GM12878 (cell line): ENCODE measurements at regions not wholly inside any gene's neighbourhood (a gene's known extent, or its start where the extent isn't known, plus 50 kb on each side); places are given as distances from the start of the nearest gene placed in this dataset.

Source experiments
- ATAC-seq: fragments of 200-7000 bp; cut with Tn5 transposase; 3 replicates; pipeline ENCODE4 v1.9.1; 2020; ENCODE audit warnings: mild to moderate bottlenecking, moderate library complexity
- BruUV-seq: library from RNA; stranded (reverse); fragments of 400-500 nt; replicated peaks from 2 replicates; lab custom pipeline; 2021; lab: Mats Ljungman, UMichigan
- CTCF ChIA-PET: fragments of 300-600 bp; sonication (Branson Sonifier 250); formaldehyde crosslinking; extraction: SDS; loops from one replicate; lab custom pipeline; 2021; ENCODE audit warnings: inconsistent platforms; lab: Yijun Ruan, JAX
- POLR2A ChIA-PET: fragments of 350-600 bp; formaldehyde crosslinking; extraction: SDS; loops from one replicate; lab custom pipeline; 2021; ENCODE audit warnings: inconsistent platforms; lab: Charles Lee
- RAD21 ChIA-PET: fragments of 300-600 bp; sonication (Branson Sonifier 250); formaldehyde crosslinking; loops from one replicate; lab custom pipeline; 2023; ENCODE audit warnings: antibody characterized with exemption; ENCODE audit not compliant: unreplicated experiment; lab: Charles Lee
- SMC1A ChIA-PET: fragments of 300-600 bp; sonication (Branson Sonifier 250); formaldehyde crosslinking; loops from one replicate; lab custom pipeline; 2023; ENCODE audit not compliant: unreplicated experiment, uncharacterized antibody; lab: Charles Lee
- DNase-seq: peaks from one replicate; pipeline ENCODE4 v3.0.0-alpha.2; 2011; ENCODE audit warnings: low read depth, low spot score
- FAIRE-seq: peaks from 3 replicates; lab custom pipeline; 2011; peaks lifted over from hg19 to GRCh38; lab: Jason Lieb, UNC
- H2AFZ ChIP-seq: 2 replicates; pipeline ENCODE4 v1.6.0; 2011; ENCODE audit warnings: low read depth, low read length, control low read depth; ENCODE audit not compliant: control insufficient read depth
- H3K27ac ChIP-seq: 2 replicates; pipeline ENCODE4 v1.5.1; 2011; ENCODE audit warnings: control low read depth; ENCODE audit not compliant: control insufficient read depth, insufficient read depth
- H3K27me3 ChIP-seq, 2 experiments: replicated peaks in 1 of 2; 2 replicates each; pipeline versions ENCODE4 v1.6.0 to v1.6.1; 2011; ENCODE audit warnings: low read length in 1 of 2; ENCODE audit not compliant: control insufficient read depth in 2 of 2, insufficient read depth in 2 of 2
- H3K36me3 ChIP-seq, 2 experiments: 2 replicates each; pipeline ENCODE4 v1.5.1; 2011; ENCODE audit warnings: low read length in 1 of 2; ENCODE audit not compliant: control insufficient read depth in 2 of 2, insufficient read depth in 2 of 2
- H3K4me1 ChIP-seq: 2 replicates; pipeline ENCODE4 v1.6.1; 2011; ENCODE audit warnings: mild to moderate bottlenecking, low read length, moderate library complexity, mixed read lengths; ENCODE audit not compliant: control insufficient read depth, insufficient read depth
- H3K4me2 ChIP-seq: 2 replicates; pipeline ENCODE4 v1.6.0; 2011; ENCODE audit warnings: control low read depth; ENCODE audit not compliant: control insufficient read depth, insufficient read depth
- H3K4me3 ChIP-seq: fragments of 200-600 bp; sonication (generic); 2 replicates; pipeline ENCODE4 v1.5.1; 2016
- H3K79me2 ChIP-seq: 2 replicates; pipeline ENCODE4 v1.6.0; 2011; ENCODE audit warnings: low read length; ENCODE audit not compliant: control insufficient read depth, insufficient read depth
- H3K9ac ChIP-seq: 2 replicates; pipeline ENCODE4 v1.8.0; 2011; ENCODE audit warnings: low read length, control low read depth, mixed read lengths; ENCODE audit not compliant: control insufficient read depth, insufficient read depth
- H3K9me3 ChIP-seq: replicated peaks from 3 replicates; pipeline ENCODE4 v1.5.1; 2011; ENCODE audit warnings: mild to moderate bottlenecking, low read length; ENCODE audit not compliant: control insufficient read depth, insufficient read depth
- H4K20me1 ChIP-seq: 2 replicates; pipeline ENCODE4 v1.6.0; 2011; ENCODE audit not compliant: control insufficient read depth, insufficient read depth
- ASH2L ChIP-seq: fragments of 300-600, 200-600 bp; sonication (generic); IDR thresholded peaks from 2 replicates; pipeline ENCODE4 v1.6.1; 2017; ENCODE audit warnings: low read depth, mild to moderate bottlenecking, borderline replicate concordance
- BHLHE40 ChIP-seq, 2 experiments: fragments of 450-650 bp in 1 of 2; IDR thresholded peaks; 2 replicates each; pipeline ENCODE4 v1.6.1; 2011 to 2017; ENCODE audit warnings: low read depth in 2 of 2, borderline replicate concordance in 1 of 2, improper control_type of control experiment in 1 of 2, low read length in 1 of 2, mild to moderate bottlenecking in 1 of 2
- EED ChIP-seq: sonication (generic); IDR thresholded peaks from 2 replicates; pipeline ENCODE4 v1.6.1; 2016; ENCODE audit warnings: antibody characterized with exemption, low read depth
- IRF4 ChIP-seq: IDR thresholded peaks from 2 replicates; pipeline ENCODE4 v1.6.1; 2011; ENCODE audit warnings: low read depth, low read length
- KDM1A ChIP-seq: fragments of 200-600 bp; sonication (generic); IDR thresholded peaks from 2 replicates; pipeline ENCODE4 v1.6.1; 2016; ENCODE audit warnings: borderline replicate concordance
- MEF2A ChIP-seq: IDR thresholded peaks from 2 replicates; pipeline ENCODE4 v1.6.1; 2011; ENCODE audit warnings: low read depth, mild to moderate bottlenecking, low read length, moderate library complexity; ENCODE audit not compliant: insufficient read depth
- MTA3 ChIP-seq: IDR thresholded peaks from 2 replicates; pipeline ENCODE4 v1.6.1; 2012; ENCODE audit warnings: low read length, inconsistent platforms, borderline replicate concordance
- PAX8 ChIP-seq: fragments of 450-650 bp; IDR thresholded peaks from 2 replicates; pipeline ENCODE4 v1.6.1; 2017; ENCODE audit warnings: mild to moderate bottlenecking, moderate library complexity
- RAD51 ChIP-seq: fragments of 450-650 bp; IDR thresholded peaks from 2 replicates; pipeline ENCODE4 v1.6.1; 2016; ENCODE audit warnings: moderate library complexity, mild to moderate bottlenecking, inconsistent platforms
- SMAD5 ChIP-seq: IDR thresholded peaks from 2 replicates; pipeline ENCODE4 v1.6.1; 2016; ENCODE audit warnings: antibody characterized with exemption, low read depth
- TBL1XR1 ChIP-seq: IDR thresholded peaks from 2 replicates; pipeline ENCODE4 v1.6.1; 2012; ENCODE audit warnings: low read depth, low read length, improper control_type of control experiment
- TCF12 ChIP-seq: IDR thresholded peaks from 2 replicates; pipeline ENCODE4 v1.6.1; 2011; ENCODE audit warnings: low read depth, mild to moderate bottlenecking, low read length
- ZNF207 ChIP-seq: fragments of 450-650 bp; IDR thresholded peaks from 2 replicates; pipeline ENCODE4 v1.6.1; 2014; ENCODE audit warnings: antibody characterized with exemption, mild to moderate bottlenecking, borderline replicate concordance
- ZNF622 ChIP-seq: fragments of 450-650 bp; IDR thresholded peaks from 2 replicates; pipeline ENCODE4 v1.6.1; 2017; ENCODE audit warnings: mild to moderate bottlenecking, inconsistent platforms
- WGBS: methylation state at CpG from one replicate; pipeline ENCODE4 v1.1.6; 2016; ENCODE audit warnings: low lambda C conversion rate; ENCODE audit not compliant: insufficient replicate concordance, insufficient coverage; ENCODE audit errors: missing lambda C conversion rate; 5-methylcytosine and 5-hydroxymethylcytosine counted together
- in situ Hi-C: fragments of 300-500 bp; cut with MboI; formaldehyde crosslinking; loops from 9 replicates; pipeline ENCODE4 v1.14.3; 2018; ENCODE audit warnings: mixed read lengths
- intact Hi-C: fragments of 100-400 bp; cut with micrococcal nuclease; formaldehyde crosslinking; loops from one replicate; pipeline ENCODE4 v1.14.2; 2022; ENCODE audit not compliant: unreplicated experiment
- TF ChIP-seq, protein P1 (sequence below): fragments of 450-650 bp; IDR thresholded peaks from 2 replicates; pipeline ENCODE4 v1.6.1; 2016; ENCODE audit warnings: mild to moderate bottlenecking
- TF ChIP-seq, protein P2 (sequence below): fragments of 450-650 bp; IDR thresholded peaks from 2 replicates; pipeline ENCODE4 v1.6.1; 2018; ENCODE audit warnings: borderline replicate concordance, mild to moderate bottlenecking; ENCODE audit not compliant: partially characterized antibody
- TF ChIP-seq, protein P3 (sequence below): IDR thresholded peaks from 2 replicates; pipeline ENCODE4 v1.6.1; 2012; ENCODE audit warnings: low read length, inconsistent platforms

DNA sequence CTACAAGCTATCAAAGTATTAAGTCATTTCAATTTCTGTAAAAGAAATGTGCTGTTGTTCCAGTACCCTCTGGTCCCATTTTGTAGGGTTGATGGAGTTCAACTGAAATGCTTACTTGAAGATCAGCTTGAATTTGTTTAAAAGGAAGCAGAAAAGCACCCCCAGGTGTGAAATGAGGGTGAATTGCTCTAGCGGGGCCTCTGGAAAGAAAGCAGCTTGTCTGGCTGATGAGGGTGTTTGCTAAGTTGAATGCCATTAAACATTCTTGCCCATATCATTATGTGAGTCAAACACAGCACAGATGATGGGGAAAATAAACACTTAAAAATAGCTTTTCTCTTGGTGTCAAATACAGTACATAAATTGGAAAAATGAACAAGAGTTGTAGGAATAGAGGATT is 280.3 kb downstream of the RAB38 start:
- in situ Hi-C loops (no loop called here), intact Hi-C loops (no loop called here)
- H2AFZ ChIP-seq, result no peak overlapping the region
- no peaks in the 10 kb centered on the region for H3K36me3 ChIP-seq
- ATAC-seq (no peak), FAIRE-seq (no peak), DNase-seq (no peak)
- WGBS, result 26% methylated on average over 1 of the region's 1 CpG
- ChIA-PET CTCF (no interaction called here), RAD21 (no interaction called here), POLR2A (interaction anchor here (0.5 kb wide), 1 partner anchor 1470 kb away, joined by 5 read pairs; no protein-coding TSS in a partner anchor), SMC1A (interaction anchor here (0.6 to 1.4 kb wide), 2 partner anchors 28 to 388 kb away, joined by 3 read pairs; no protein-coding TSS in a partner anchor)
- H3K9me3 ChIP-seq, result no peaks in the 10 kb centered on the region
- no peak overlapping the region for H3K9ac ChIP-seq
- H3K4me1 ChIP-seq, result no peaks in the 10 kb centered on the region
- no TSS peak for BruUV-seq
- no peak overlapping the region for H3K4me3 ChIP-seq
- H4K20me1 ChIP-seq, result no peaks in the 10 kb centered on the region
- peaks cover 0 to 3% of the 10 kb centered on the region in 2 experiments; a peak in 1 of 4 replicates for H3K27me3 ChIP-seq
- H3K79me2 ChIP-seq, result no peaks in the 10 kb centered on the region
- H3K4me2 ChIP-seq, result no peak overlapping the region
- no peak overlapping the region for H3K27ac ChIP-seq
- no peak for TF ChIP-seq SMAD5
- no peak for TF ChIP-seq TCF12
- TF ChIP-seq PAX8, result no peak
- TF ChIP-seq KDM1A, result no peak
- no peak for TF ChIP-seq ZNF207
- TF ChIP-seq ASH2L, result no peak
- TF ChIP-seq MTA3, result no peak
- TF ChIP-seq IRF4, result no peak
- TF ChIP-seq MEF2A, result no peak
- no peak for TF ChIP-seq BHLHE40 (IDR thresholded peaks at IDR 0.05; ENCODE audit: borderline replicate concordance in 1 of 2, low read depth in 2 of 2, low read length in 1 of 2)
- TF ChIP-seq, protein P1, sequence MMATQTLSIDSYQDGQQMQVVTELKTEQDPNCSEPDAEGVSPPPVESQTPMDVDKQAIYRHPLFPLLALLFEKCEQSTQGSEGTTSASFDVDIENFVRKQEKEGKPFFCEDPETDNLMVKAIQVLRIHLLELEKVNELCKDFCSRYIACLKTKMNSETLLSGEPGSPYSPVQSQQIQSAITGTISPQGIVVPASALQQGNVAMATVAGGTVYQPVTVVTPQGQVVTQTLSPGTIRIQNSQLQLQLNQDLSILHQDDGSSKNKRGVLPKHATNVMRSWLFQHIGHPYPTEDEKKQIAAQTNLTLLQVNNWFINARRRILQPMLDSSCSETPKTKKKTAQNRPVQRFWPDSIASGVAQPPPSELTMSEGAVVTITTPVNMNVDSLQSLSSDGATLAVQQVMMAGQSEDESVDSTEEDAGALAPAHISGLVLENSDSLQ, result no peak
- TF ChIP-seq, protein P2, sequence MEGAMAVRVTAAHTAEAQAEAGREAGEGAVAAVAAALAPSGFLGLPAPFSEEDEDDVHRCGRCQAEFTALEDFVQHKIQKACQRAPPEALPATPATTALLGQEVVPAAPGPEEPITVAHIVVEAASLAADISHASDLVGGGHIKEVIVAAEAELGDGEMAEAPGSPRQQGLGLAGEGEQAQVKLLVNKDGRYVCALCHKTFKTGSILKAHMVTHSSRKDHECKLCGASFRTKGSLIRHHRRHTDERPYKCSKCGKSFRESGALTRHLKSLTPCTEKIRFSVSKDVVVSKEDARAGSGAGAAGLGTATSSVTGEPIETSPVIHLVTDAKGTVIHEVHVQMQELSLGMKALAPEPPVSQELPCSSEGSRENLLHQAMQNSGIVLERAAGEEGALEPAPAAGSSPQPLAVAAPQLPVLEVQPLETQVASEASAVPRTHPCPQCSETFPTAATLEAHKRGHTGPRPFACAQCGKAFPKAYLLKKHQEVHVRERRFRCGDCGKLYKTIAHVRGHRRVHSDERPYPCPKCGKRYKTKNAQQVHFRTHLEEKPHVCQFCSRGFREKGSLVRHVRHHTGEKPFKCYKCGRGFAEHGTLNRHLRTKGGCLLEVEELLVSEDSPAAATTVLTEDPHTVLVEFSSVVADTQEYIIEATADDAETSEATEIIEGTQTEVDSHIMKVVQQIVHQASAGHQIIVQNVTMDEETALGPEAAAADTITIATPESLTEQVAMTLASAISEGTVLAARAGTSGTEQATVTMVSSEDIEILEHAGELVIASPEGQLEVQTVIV, result no peak
- TF ChIP-seq, protein P3, sequence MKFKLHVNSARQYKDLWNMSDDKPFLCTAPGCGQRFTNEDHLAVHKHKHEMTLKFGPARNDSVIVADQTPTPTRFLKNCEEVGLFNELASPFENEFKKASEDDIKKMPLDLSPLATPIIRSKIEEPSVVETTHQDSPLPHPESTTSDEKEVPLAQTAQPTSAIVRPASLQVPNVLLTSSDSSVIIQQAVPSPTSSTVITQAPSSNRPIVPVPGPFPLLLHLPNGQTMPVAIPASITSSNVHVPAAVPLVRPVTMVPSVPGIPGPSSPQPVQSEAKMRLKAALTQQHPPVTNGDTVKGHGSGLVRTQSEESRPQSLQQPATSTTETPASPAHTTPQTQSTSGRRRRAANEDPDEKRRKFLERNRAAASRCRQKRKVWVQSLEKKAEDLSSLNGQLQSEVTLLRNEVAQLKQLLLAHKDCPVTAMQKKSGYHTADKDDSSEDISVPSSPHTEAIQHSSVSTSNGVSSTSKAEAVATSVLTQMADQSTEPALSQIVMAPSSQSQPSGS, result no peak
- no peak for TF ChIP-seq EED
- no peak for TF ChIP-seq TBL1XR1
- no peak for TF ChIP-seq RAD51
- TF ChIP-seq ZNF622, result no peak
